ENCODE measurements at regions not wholly inside any gene's neighbourhood (a gene's known extent, or its start where the extent isn't known, plus 50 kb on each side); places are given as distances from the start of the nearest gene placed in this dataset.
"Not testable (repeated sequence)": the region's sequence is repeated elsewhere in the genome, so short reads cannot be mapped to it uniquely, and the experiment has no call there.

DNA sequence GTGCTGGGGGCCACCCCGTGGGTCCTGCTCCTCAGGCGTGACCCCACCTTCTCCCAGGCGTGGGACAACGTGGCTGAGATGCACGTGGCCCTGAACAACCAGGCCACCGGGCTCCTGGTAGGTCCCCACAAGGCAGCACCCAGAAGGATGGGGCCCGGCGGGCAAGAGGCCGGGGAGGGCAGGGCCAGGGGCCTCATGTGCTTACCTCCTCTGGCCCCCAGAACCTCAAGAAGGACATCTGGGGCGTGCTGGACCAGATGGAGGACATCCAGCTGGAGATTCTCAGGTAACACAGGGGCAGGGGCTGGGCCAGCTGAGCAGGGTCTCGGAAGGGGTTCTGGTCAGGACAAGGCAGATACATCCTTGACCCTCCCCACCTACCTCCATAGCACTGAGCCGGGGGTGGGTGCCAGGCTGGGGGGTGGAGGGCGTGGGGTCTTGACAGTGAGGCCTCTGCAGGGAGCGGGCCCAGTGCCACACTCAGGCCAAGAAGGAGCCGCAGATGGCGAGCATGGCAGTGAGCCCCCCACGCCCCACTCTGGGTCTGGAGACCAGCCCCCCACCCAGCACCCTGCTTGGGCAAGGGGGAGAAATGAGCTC is 186.3 kb downstream of the IGLL1 start:
- DNase-seq, result no peak

DNA sequence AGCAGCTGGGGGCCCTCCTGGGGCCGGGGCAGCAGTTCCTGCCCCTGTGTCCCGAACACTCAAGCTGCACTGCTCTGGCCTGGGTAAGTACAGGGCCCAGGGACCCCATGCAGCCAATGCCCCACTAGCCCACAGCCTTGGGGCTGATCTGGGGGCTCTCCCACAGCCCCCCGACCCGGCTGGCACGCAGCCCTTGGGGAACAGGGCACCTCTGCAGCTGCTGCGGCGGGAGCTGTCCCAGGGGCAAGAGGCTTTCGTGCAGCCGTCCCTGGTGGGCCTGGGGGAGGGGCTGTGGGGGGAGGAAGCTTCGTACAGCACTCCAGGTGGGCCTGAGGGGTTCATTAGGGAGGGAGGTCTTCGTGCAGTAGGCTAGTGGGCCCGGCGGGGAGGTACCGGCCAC is 186.9 kb downstream of the IGLL1 start:
- not testable (repeated sequence) for DNase-seq

- no peak for DNase-seq
Observed at GRCh38 chr22:23392420-23393121, 187.5 kb downstream of the IGLL1 start.

DNA sequence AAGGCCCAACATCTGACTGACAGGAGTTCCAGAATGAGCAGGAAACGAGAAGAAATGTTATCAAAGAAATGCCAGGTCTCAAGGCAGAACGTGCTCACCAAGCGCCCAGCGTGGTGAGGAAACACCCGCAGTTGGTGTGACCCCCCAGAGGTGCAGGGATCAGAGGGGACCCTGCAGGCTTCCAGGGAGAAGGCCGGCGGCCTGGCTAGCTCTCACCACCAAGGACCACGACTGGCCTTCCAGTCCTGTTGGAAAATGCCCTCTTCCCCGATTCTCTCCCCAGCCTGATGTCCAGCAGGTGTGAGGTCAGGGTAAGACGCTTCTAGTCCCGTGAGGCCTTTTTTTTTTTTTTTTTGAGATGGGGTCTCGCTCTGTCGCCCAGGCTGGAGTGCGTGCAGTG is 189.1 kb downstream of the IGLL1 start:
- DNase-seq, result no peak

GRCh38 chr22:23389271-23390071 is 190.6 kb downstream of the IGLL1 start:
- no peak for DNase-seq

- no peak for DNase-seq
Observed at GRCh38 chr22:23388517-23388890, 191.6 kb downstream of the IGLL1 start.

DNA sequence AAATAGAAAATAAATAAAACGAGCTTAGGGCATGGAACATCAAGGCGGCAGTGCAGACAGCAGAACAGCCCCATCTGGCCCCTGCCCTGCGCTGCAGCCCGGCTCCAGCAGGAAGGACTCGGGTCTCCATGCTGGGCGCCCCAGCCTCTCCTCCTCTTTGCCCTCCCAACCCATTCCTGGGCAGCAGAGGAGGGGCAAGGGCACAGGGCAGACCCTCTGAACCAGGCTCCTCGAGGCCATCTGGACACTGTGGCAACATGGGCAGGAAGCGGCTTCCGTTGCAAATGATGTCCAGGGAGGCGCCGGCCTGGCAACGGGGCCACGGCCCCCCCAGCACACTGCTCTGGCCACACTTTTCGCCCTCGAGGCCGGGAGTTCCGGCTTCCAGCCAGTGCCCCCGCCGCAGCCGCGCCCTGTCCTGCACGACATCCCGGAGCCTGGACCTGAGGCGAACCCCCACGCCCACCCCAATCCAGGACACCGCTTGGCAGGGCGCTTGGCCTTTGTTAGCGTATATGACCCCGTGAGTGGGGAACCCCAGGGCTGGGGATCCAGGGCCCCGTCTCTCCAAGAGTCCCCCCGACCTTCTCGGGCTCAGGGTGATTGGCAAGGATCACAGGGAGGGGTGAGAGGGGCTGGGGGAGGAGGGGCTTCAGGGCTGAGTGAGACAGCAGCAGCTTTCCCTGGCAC is 192.1 kb downstream of the IGLL1 start:
- no peak for DNase-seq

GRCh38 chr22:23386822-23387580 is 193.1 kb downstream of the IGLL1 start:
- no peak for DNase-seq

- DNase-seq, result no peak
Observed at GRCh38 chr22:23385678-23386631, 194.1 kb downstream of the IGLL1 start.

GRCh38 chr22:23384923-23385677 is 195.0 kb downstream of the IGLL1 start:
- no peak for DNase-seq

GRCh38 chr22:23384431-23384830 is 195.7 kb downstream of the IGLL1 start:
- no peak for DNase-seq

DNA sequence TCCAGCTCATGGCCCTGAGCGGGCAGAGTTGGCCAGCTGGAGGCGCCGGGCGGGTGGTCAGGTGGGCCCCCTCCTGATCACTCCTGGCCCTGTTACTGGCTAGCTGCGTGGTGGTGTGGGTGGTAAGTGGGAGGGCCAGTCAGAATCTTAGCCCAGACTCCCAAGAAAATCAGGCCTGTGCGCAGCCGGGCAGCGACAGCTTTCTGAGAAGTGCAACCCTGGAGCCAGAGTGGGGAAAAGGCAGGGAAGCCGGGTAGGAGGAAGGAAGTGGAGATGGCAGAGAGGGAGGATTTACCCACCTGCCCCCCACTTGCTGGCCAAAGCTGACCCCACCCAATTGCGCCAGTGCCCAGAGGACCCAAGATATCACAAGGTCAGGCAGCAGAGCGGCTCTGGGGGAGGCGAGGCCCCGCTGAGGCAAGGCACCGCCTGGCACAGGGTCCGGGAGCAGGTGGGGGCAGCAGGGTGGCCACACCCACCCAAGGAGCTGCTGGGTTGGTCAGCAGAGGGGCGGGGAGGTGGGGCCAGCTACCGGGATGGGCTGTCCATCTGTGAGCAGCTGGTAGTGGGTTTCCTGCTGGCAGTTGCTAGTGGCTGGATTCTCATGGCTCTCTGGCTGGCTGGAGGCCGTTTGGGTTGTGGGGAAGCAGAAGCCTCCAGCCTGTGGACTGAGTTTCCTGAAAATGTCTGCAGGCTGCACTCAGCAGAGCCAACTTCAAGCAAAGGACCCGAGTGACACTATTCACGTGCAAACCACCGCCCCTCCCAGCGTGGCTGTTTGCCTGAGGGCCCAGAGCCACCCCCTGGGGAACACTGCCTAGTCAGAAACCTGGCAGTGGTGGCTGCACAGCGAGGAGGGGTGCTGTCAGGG is 196.4 kb downstream of the IGLL1 start:
- no peak for DNase-seq

GRCh38 chr22:23382428-23383218 is 197.5 kb downstream of the IGLL1 start:
- no peak for DNase-seq

- no peak for DNase-seq
Observed at GRCh38 chr22:23381661-23382427, 198.2 kb downstream of the IGLL1 start.

DNA sequence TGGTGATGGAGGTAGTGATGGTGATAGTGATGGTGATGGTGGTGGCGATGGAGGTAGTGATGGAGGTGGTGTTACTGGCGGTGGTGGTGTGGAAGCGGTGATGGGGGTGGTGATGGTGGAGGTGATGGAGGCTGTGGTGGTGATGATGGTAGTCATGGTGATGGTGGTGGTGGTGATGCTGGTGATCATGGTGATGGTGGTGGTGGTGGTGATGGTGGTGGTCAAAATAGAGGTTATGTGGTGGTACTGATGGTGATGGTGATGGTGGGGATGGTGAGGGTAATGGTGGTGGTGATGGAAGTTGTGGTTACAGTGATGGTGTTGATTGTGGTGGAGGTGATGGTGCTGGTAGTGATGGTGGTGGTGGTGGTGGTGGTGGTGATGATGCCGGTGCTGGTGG is 199.2 kb downstream of the IGLL1 start:
- no peak for DNase-seq

DNA sequence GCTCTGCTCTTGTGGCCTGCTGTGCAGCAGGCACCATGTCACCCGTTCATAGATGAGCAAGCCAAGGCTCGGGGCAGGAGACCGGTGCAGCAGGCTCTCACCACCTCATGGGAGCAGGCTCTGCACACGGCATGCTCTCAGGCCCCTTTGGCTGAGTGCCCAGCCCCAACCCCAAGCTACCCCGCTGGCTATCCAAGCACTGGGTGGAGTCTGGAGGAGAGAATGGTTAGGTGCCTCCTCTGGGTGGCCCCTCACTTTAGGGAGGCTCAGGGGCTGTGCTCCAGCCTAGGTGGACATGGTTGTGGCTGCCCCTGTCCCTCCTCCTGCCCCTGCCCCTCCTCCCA is 199.9 kb downstream of the IGLL1 start:
- DNase-seq, result no peak

DNA sequence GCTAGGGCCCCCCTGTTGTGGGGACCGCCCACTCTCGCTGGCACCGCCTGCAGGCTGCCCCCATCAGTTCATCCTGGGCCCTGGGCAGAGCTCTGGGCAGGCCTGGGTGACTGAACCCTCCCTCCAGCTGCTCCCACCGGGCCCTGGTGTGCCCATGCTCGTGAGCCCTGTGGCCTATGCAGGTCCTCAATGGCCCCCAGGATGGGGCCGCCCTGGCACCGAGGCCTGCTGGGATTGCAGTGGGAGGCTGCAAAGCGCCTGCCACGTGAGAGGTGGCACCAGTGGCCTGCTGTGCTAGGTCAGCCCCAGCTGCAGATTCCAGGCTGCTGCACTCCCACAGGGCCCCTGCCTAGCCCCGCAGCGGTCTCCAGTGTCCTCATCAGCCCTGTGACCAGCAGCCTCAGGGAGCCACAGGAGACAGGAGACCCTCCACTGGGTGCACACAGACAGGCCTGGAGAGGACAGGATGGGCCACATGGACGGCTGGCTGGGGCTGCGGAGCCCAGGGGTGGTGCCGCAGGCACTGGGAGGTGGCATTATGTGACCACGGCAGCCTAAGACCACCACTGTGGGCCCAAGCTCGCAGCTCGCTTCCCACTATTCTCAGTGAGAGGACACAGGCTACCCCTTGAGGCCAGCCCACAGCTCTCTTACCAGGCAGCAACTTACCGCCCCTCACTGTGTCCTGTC is 199.4 kb downstream of the BCR start:
- DNase-seq, result not testable (repeated sequence)

DNA sequence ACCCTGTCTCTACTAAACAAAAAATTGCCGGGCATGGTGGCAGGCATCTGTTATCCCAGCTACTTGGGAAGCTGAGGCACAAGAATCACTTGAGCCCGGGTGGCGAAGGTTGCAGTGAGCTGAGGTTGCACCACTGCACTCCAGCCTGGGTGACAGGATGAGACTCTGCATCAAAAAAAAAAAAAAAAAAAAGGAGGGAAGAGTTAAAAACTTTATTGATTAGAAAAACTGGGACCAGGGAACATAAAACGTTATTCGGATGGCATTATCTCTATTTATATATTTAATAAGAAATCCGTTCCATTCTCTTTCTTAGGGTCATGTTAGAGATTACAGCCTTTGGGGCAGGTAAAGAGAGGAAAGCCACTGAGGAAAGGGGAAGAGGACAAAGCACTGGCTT is 197.5 kb downstream of the BCR start:
- DNase-seq, result no peak
